ENCODE measurements at regions not wholly inside any gene's neighbourhood (a gene's known extent, or its start where the extent isn't known, plus 50 kb on each side); places are given as distances from the start of the nearest gene placed in this dataset.
A peak's percentile ranks its signal among the peaks of the same experiment; 100 is the strongest.

DNA sequence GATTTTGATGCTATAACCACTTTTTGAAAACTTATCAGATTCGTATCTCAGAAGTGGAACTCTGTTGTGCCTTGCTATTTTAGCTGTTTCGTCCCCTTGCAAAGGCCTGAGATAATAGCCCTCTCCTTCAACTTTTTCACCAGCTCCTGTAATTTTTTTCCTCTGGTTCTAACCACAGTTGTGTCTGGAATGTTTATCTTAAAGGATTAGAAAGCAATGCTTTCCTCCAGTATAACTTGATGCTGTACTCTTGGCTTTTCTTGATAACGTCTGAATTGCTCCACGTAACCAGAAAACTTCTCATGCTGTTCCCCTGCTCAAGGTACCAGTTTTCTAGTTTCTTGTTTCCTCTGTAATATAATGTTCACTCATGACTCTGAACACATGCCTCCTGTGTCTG, 209.4 kb downstream of the DTWD2 start:
- FAIRE-seq (no peak), DNase-seq (ENCODE audit: insufficient read length) (no peak)
- TF ChIP-seq POLR2AphosphoS5 (IDR thresholded peaks at IDR 0.05; ENCODE audit: low read depth, low read length) (no peak), POLR2A (IDR thresholded peaks at IDR 0.05; ENCODE audit: low read depth, low read length) (no peak), TAF1 (IDR thresholded peaks at IDR 0.05; ENCODE audit: borderline replicate concordance, low read depth, low read length) (no peak)

DNA sequence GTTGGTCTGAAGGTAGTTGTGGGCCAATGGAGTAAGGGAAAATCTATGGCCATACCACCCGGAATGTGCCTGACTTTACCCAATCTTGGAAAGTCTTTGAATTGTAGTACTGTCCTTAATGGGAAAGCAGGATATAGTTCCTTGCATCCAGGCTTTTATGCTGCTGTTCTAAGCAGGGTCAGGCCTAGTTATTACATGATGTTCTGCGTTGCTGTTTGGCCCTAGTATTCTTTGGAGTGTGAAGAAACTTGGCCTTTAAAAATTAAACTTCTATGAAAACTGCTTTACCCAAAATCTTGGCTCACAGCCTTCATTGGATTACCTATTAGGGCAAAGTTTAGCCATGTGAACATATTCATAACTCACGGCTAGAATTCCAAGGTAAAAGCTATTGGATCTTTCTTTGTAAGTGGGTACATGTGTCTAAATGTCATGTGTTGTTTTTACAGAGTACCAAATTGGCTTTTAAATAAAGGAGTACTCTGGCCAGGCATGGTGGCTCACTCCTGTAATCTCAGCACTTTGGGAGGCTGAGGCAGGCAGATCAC, 211.1 kb downstream of the DTWD2 start:
- FAIRE-seq: no peak
- no peak for DNase-seq (ENCODE audit: insufficient read length)
- TF ChIP-seq POLR2AphosphoS5 (IDR thresholded peaks at IDR 0.05; ENCODE audit: low read depth, low read length) (no peak), TAF1 (IDR thresholded peaks at IDR 0.05; ENCODE audit: borderline replicate concordance, low read depth, low read length) (no peak), POLR2A (IDR thresholded peaks at IDR 0.05; ENCODE audit: low read depth, low read length) (no peak)

- DNase-seq (ENCODE audit: insufficient read length) (no peak), FAIRE-seq (peak; percentile 53)
- TF ChIP-seq POLR2AphosphoS5 (IDR thresholded peaks at IDR 0.05; ENCODE audit: low read depth, low read length): no peak
- no peak for TF ChIP-seq TAF1 (IDR thresholded peaks at IDR 0.05; ENCODE audit: borderline replicate concordance, low read depth, low read length)
- no peak for TF ChIP-seq POLR2A (IDR thresholded peaks at IDR 0.05; ENCODE audit: low read depth, low read length)
Measured at GRCh38 chr5:118776755-118777154, 211.6 kb downstream of the DTWD2 start.

GRCh38 chr5:118775790-118776499, 212.4 kb downstream of the DTWD2 start:
- FAIRE-seq (no peak), DNase-seq (ENCODE audit: insufficient read length) (no peak)
- no peak for TF ChIP-seq TAF1 (IDR thresholded peaks at IDR 0.05; ENCODE audit: borderline replicate concordance, low read depth, low read length)
- no peak for TF ChIP-seq POLR2A (IDR thresholded peaks at IDR 0.05; ENCODE audit: low read depth, low read length)
- TF ChIP-seq POLR2AphosphoS5 (IDR thresholded peaks at IDR 0.05; ENCODE audit: low read depth, low read length): no peak

GRCh38 chr5:118768607-118769175, 219.7 kb downstream of the DTWD2 start:
- TF ChIP-seq POLR2A (IDR thresholded peaks at IDR 0.05; ENCODE audit: low read depth, low read length) (no peak), TAF1 (IDR thresholded peaks at IDR 0.05; ENCODE audit: borderline replicate concordance, low read depth, low read length) (no peak), POLR2AphosphoS5 (IDR thresholded peaks at IDR 0.05; ENCODE audit: low read depth, low read length) (no peak)
- no peak for DNase-seq (ENCODE audit: insufficient read length)
- no peak for FAIRE-seq

- FAIRE-seq (no peak), DNase-seq (ENCODE audit: insufficient read length) (no peak)
- TF ChIP-seq POLR2AphosphoS5 (IDR thresholded peaks at IDR 0.05; ENCODE audit: low read depth, low read length) (no peak), POLR2A (IDR thresholded peaks at IDR 0.05; ENCODE audit: low read depth, low read length) (no peak), TAF1 (IDR thresholded peaks at IDR 0.05; ENCODE audit: borderline replicate concordance, low read depth, low read length) (no peak)
Measured at GRCh38 chr5:118762291-118762690, 226.1 kb downstream of the DTWD2 start.

- TF ChIP-seq TAF1 (IDR thresholded peaks at IDR 0.05; ENCODE audit: borderline replicate concordance, low read depth, low read length) (no peak), POLR2AphosphoS5 (IDR thresholded peaks at IDR 0.05; ENCODE audit: low read depth, low read length) (no peak), POLR2A (IDR thresholded peaks at IDR 0.05; ENCODE audit: low read depth, low read length) (no peak)
- no peak for DNase-seq (ENCODE audit: insufficient read length)
- FAIRE-seq: no peak
Measured at GRCh38 chr5:118761814-118762213, 226.5 kb downstream of the DTWD2 start.

DNA sequence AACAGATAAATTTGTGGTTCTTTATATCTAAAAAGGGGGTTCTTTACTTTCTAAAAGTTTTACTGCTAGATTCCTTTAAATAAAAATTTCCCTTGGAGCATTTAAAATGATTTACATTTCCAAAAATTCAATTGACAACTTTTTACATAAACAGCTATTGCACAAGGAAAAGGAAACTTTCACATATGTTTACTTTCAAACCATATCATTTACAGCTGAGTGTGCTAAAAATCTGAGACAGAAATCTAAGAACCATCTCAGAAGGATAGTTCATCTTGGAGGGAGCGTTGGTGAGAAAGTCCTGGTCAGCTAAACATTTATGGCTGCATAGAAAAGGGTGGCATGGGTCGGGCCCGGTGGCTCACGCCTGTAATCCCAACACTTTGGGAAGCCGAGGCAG, 235.4 kb downstream of the DTWD2 start:
- FAIRE-seq (no peak), DNase-seq (ENCODE audit: insufficient read length) (no peak)
- TF ChIP-seq TAF1 (IDR thresholded peaks at IDR 0.05; ENCODE audit: borderline replicate concordance, low read depth, low read length) (no peak), POLR2AphosphoS5 (IDR thresholded peaks at IDR 0.05; ENCODE audit: low read depth, low read length) (no peak), POLR2A (IDR thresholded peaks at IDR 0.05; ENCODE audit: low read depth, low read length) (no peak)

DNA sequence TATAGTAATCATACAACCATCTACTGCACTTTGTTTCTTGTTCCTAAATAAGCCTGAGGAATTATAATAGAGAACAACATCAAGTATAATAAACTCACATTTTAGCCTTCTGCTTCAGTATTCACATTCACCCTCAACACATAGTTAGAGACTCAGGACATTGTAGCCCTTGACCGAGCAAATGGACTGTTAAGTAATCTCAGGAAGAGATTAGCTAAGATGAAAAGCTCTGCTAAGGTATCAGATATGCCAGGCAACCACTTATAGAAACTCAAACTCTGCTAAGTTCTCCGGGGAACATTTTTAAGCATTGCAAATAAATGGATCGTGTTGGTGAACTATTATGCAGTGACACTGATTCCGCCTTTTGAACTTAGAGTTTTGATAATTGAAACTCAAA, 252.0 kb downstream of the DTWD2 start:
- FAIRE-seq: no peak
- no peak for DNase-seq (ENCODE audit: insufficient read length)

GRCh38 chr5:118733394-118733793, 255.0 kb downstream of the DTWD2 start:
- no peak for DNase-seq (ENCODE audit: insufficient read length)
- no peak for FAIRE-seq
- TF ChIP-seq TAF1 (IDR thresholded peaks at IDR 0.05; ENCODE audit: borderline replicate concordance, low read depth, low read length): no peak
- no peak for TF ChIP-seq POLR2AphosphoS5 (IDR thresholded peaks at IDR 0.05; ENCODE audit: low read depth, low read length)
- TF ChIP-seq POLR2A (IDR thresholded peaks at IDR 0.05; ENCODE audit: low read depth, low read length): no peak

More for the DNA sequence above, 252.0 kb downstream of the DTWD2 start:
- TF ChIP-seq POLR2AphosphoS5 (IDR thresholded peaks at IDR 0.05; ENCODE audit: low read depth, low read length): no peak
- no peak for TF ChIP-seq TAF1 (IDR thresholded peaks at IDR 0.05; ENCODE audit: borderline replicate concordance, low read depth, low read length)
- no peak for TF ChIP-seq POLR2A (IDR thresholded peaks at IDR 0.05; ENCODE audit: low read depth, low read length)

- no peak for FAIRE-seq
- no peak for DNase-seq (ENCODE audit: insufficient read length)
- TF ChIP-seq POLR2A (IDR thresholded peaks at IDR 0.05; ENCODE audit: low read depth, low read length) (no peak), POLR2AphosphoS5 (IDR thresholded peaks at IDR 0.05; ENCODE audit: low read depth, low read length) (no peak), TAF1 (IDR thresholded peaks at IDR 0.05; ENCODE audit: borderline replicate concordance, low read depth, low read length) (no peak)
Measured at GRCh38 chr5:118728191-118728590, 260.2 kb downstream of the DTWD2 start.

DNA sequence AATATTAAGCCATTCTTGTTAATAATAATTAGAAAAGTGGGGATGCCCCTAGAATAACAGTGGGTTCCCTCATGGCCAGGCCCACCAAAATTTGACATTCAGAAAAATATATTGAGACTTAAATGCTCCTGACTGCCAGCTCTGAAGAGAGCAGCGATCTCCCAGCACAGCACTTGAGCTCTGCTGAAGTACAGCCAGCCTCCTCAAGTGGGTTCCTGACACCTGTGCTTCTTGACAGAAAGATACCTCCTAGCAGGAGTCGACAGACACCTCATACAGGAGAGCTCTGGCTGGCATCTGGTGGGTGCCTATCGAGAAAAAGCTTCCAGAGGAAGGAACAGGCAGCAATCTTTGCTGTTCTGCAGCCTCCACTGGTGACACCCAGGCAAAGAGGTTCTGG, 261.5 kb downstream of the DTWD2 start:
- FAIRE-seq: no peak
- TF ChIP-seq TAF1 (IDR thresholded peaks at IDR 0.05; ENCODE audit: borderline replicate concordance, low read depth, low read length) (no peak), POLR2A (IDR thresholded peaks at IDR 0.05; ENCODE audit: low read depth, low read length) (no peak), POLR2AphosphoS5 (IDR thresholded peaks at IDR 0.05; ENCODE audit: low read depth, low read length) (no peak)

More for the DNA sequence above, 261.5 kb downstream of the DTWD2 start:
- DNase-seq (ENCODE audit: insufficient read length): no peak

Data from GM12892 (cell line).